Activated T-cell treated with anti-CD3 and anti-CD28 coated beads for 1 hour (primary cell): ENCODE measurements at regions not wholly inside any gene's neighbourhood (a gene's known extent, or its start where the extent isn't known, plus 50 kb on each side); places are given as distances from the start of the nearest gene placed in this dataset.
"Not testable (repeated sequence)": the region's sequence is repeated elsewhere in the genome, so short reads cannot be mapped to it uniquely, and the experiment has no call there.

Source experiments
- DNase-seq: peaks from one replicate; pipeline ENCODE4 v3.0.0-alpha.2; 2020; ENCODE audit warnings: low read depth

DNA sequence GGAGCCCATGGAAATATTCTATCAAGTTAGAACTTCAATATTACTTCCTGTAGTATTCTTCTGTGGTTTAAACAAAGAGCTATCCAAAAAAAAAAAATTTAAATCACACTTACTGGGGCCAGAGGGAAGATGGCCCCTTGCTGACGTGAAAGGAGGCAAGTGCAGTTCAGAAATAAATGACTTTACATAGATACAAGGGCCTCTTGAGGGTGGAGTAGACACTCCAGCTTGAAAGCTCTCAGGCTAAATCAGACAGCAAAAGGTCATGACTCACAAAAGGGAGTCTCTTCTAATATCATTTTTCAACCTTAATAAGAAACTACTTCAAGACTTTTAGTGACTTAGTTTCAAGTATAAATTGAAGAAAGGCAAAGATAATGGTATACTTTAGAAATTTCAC is 1160.3 kb downstream of the FAM181B start:
- DNase-seq = no peak

DNA sequence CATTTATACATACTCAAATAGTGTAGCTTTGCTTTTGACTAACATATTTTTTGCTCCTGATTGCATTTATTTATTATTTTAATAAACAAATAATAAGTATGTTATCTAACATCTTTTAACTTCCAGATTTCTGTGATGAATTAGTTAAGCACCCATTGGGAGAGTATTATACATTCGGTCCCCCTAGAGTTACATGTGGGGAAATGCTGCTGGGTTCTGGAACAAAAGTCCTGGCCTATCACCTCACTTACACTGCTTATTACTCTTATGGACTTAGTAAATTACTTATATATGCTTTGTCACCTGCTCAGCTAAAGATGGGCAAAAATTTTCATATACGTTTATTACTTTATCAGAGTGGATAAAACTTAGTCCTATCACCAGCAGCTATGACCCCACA is 1163.0 kb downstream of the FAM181B start:
- DNase-seq = no peak

DNA sequence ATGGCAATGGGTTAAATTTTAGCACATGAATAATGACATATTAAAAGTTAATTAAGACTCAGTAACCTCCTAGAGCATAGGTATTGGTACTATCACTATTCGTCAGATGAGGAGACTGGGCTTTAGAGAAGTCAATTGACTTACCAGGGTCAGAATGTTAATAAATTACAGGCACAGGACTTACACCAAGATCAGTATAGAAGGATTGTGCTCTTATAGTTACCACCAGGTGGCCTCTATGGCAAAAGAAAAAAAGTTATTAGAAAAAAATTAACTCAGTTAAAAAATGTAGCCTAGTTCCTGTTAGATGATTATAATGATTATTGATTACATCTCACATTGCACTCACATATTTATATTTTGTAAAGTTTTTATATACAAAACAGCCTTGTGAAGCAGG is 1163.7 kb downstream of the FAM181B start:
- DNase-seq = no peak

DNA sequence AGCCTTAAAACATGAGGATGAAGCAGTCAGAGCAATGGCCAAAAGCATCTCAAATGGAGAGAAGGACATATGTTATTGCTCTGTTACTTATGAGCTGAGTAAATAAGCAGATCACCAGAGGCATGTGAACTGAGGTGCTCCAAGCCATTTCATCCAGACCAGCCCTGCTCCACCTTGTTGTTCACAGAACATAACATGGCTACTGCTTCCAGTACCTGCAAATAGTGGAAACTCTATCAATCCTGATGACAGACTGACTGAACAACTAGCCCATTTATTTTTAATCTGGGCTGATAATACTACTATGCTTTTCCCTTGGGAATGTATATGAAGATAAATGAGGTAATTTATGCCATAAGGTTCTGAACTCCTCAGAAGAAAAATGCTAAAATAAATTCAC is 1164.7 kb downstream of the FAM181B start:
- DNase-seq = no peak

DNA sequence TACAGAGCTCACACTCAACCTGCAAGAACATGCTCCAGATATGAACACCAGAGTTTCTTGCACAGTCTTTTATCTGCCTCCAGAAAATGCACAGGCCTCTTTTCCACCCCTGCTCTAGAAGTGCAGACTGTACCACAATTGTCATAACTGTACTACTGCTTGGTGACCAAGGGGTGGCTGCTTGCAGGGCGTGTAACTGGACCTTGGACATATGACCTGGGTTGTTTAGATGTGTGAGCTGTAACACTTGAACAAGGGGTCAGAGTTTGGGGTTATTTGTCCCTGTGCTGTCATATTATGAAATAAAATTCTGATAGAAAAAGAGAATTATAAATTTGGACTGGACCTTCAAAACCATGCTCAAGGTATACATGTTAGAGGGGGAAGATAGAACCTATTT is 1185.5 kb downstream of the FAM181B start:
- DNase-seq = no peak

DNA sequence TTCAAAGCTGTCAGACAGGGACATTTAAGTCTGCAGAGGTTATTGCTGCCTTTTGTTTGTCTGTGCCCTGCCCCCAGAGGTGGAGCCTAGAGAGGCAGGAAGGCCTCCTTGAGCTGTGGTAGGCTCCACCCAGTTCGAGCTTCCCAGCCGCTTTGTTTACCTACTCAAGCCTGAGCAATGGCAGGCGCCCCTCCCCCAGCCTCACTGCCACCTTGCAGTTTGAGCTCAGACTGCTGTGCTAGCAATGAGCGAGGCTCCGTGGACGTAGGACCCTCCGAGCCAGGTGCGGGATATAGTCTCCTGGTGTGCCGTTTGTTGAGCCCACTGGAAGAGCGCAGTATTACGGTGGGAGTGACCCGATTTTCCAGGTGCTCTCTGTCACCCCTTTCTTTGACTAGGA is 1193.9 kb downstream of the FAM181B start:
- DNase-seq = not testable (repeated sequence)

DNA sequence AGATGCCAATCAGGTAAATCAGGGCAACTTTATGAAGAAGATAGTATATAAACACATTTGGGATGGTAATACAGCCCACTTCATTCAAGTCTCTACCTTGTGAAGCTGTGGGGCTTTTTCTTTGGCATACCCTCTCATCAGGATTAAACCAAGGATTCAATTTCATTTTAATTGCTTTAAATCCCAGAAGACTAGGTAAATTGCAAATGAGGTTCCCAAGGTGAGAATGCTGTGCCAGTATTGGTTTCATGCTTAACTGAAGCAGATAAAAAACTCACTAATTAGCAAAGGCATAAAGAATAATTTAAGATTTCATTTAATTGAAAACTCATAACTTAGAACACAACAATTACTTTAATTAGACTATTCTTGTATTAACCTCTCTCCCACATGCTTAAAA is 1218.1 kb downstream of the FAM181B start:
- DNase-seq = no peak

DNA sequence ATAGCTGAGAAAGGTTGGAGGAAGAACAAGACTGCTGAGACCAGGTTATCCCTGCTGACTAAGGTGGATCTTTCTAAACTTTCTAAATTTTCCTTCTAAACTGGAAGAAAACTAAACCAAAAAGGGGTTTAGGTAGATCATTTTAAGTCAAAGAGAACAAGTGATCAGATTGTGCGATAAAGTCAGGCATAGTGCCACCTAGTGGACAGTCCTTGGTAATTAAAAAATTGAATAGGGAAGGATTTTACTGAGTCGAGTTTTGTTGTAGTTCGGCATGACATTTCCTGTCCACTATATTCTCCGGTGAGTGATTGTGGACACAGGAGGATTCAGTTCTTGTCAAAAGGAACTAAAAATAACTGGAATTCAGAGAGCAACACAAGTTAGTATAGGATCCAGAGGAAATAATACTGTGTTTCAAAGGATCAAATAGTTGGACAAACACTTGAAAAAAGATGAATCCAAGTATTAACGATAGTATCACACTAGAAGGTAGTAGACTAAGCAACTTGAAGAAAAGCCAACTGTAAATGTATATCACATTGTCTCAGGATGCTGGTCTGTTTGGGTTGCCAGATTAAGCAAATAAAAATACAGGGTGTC is 1236.4 kb downstream of the FAM181B start:
- DNase-seq = no peak

DNA sequence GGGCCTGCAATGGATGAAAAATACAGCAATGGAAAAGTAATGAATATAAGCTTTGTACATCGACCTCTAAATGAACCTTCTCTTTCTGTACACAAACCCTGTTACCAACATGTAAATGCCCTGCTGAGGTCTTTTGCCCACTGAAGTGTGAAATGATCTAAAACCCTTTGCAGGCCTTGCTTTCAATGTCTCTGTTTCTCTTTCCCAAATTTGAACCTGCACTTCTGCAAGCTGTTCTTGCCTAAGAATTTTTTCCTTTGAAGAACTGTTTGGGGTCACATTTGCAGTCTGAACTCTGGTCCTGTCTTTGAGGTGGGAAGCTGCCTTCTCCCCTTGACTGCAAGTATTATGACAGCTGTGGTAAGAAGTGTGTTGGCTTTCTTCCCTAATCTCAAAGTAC is 1237.1 kb downstream of the FAM181B start:
- no peak for DNase-seq

DNA sequence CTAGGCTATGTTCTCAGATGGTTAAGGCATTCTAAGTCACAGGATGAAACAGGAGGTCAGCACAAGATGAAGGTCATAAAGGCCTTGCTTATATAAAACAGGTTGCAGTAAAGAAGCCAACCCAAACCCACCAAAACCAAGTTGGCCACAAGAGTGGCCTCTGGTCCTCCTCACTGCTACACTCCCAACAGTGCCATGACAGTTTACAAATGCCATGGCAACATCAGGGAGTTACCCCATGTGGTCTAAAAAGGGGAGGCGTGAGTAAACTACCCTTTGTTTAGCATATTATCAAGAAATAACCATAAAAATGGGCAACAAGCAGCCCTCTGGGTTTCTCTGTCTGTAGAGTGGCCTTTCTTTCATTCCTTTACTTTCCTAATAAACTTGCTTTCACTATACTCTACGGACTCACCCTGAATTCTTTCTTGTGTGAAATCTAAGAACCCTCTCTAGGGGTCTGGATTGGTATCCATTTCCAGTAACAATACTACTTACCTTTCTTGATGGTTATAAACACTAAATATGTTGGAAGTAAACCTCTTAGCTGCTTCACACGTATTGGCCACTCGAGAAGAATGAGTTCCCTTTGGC is 1237.9 kb downstream of the FAM181B start:
- DNase-seq = no peak

DNA sequence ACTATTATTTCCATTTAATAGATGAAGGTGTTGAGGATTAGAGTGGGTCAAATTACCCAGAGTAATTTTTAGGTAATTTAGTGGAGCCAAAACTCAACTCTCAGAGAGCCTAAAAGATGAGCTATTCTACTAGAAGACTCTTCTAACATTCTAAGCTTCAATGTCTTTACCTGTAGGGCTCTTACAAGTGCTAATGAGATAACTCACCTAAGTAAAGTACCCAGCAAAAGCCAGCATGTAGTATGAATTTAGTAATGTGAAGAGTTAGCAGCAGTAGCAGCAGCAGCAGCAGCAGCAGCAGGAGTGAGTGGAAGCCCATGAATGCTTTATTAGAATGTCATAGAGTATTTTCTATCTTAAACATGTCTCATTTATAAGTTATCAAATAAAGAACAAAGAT is 1239.2 kb downstream of the FAM181B start:
- DNase-seq = no peak

DNA sequence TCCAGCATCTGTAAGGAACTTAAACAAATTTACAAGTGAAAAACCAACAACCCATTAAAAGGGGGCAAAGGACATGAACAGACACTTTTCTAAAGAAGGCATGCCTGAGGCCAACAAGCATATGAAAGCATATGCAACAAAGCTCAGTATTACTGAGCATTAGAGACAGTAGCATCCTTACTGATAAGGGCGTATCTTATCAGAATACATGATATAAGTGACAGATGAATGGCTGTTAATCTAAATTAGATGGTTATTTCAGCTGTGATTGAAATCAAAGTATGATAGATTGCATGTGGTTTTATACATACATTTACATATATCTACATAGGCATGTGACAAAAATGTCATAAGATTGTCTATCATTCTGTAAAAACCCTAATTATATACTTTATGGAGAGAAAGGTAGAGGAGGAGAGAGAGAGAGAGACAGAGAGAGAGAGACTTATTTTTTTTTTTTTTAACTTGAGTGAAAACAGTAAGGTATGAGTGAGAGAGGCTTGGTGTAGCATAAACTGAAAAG is 1240.7 kb downstream of the FAM181B start:
- DNase-seq = no peak

DNA sequence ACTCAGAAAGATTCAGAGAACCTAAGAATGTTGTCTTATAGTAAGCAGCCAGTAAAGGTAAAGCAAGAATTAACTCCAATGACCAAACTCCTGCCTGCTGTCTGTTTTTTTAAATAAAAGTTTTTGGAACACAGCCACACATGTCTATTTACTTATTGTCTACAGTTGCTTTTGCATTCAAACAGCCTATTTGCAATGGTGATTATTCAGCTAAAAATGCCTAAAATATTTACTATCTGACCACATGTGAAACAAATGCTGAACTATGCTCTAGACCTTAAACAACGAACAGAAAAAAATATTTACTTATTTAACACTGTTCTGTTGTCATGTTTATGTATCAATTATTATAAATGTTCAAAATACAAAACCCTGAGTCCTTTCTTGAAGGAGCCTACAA is 1246.6 kb downstream of the FAM181B start:
- no peak for DNase-seq

DNA sequence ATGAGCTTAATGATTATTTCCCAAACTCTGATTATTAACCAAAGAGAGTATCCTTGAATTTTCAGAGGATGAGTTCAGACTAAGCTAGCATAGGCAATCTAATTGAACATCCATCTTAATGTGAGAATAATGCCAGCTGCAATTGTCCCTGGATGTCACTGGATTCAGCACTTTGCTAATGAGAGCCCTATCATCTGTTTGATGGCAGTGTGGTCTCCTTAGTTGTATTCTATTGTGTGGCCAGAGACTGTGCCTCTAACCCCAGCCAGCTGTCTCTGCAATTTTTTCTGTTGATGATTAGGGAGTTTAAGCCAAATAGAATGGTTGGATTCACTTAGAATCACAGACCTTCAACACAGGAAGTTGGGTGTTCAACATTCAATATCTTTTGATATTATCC is 1249.5 kb downstream of the FAM181B start:
- DNase-seq = no peak

DNA sequence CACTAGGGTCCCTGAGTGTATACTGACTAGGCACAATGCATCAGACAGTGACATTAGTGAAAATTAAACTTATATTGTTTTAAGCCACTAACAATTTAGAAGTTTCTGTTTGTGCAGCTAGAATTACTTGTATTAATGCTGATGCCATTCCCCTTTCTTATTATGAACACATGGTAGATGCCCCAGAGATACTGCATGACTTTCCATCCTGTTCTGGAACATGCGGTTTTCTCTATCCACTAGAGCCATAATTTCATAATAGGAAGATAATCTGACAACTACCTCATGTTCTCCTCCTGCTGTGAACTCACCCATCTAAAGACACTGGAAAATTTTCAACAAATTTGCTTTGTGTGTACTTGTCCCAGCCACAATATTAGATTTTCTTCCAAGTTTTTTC is 1256.4 kb downstream of the FAM181B start:
- DNase-seq = no peak

DNA sequence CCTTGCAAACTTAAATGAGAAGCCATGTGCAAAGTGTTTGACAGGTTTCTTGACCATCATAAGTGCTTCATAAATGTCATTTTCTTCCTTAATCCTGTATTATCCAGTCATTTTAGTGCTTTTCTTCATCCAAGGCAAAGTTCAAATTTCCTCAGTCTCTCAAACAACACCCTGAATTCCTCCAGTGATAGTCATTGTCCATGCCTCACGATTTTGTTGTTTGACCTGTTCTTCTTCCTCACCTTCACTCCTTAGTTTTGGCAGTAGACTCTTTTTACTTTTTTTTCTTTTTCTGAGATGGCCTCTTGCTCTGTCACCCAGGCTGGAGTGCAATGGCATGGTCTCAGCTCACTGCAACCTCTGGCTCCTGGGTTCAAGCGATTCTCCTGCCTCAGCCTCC is 1257.3 kb downstream of the FAM181B start:
- no peak for DNase-seq

DNA sequence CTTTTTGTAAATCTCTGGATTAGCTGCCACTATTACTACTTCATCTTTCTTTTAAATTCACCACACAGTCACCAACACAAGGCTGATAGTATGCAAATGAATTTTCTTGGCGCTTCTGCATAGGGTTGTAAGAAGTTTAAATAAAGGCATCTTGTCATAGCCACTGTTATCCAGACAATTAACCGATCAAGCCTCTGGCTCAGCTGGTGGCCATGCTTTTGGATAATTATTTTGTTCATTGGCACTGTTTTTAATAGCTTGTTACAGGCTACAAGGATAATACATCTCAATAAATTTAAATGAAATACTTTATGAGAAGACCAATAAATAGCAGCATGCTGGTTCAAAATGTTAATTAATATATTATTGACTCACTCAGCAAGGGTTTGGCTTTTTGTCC is 1261.0 kb downstream of the FAM181B start:
- DNase-seq = no peak

DNA sequence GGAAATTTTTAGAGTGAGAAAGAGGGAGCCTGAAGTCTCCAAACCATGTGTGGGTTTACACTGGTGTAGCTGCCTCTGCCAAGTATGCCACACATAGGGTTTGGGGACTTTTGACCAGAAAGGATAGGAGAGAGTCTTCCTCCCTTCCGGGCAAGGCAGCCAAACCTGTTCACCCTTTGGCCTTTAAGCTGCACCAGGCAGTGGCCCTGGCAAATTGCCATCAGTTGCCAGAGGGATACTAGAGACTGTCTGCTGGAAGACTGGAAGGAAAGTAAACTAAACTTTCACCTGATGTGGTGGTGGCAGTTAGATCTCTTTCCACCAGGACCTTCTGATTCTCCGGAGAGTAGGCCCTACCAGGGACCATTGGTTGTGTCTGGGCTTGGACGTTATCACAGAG is 1263.2 kb downstream of the FAM181B start:
- no peak for DNase-seq

DNA sequence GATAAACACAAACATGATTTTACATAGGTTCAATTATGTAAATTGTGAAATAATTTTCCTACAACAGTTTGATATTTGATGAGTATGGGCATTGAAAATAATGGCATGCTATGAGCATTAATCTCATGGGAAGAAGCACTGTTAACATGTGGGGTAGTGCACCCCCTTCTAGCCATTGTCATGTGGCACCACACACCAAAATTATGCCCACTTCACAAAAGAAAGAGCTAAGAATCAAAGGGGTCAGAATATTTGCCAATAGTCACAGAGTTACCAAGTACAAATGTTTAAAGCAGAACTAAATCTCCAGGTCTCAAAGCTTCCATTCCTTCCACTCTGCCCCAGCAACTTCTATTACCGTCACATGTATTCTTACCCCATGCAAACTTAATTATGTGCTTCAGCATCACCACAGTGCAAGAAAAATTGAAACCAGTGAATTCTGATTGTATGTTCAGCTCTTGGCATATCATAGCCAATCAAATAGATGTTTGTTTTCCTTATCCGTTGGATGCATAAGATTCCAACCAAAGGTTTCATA is 1273.8 kb downstream of the FAM181B start:
- DNase-seq = no peak

DNA sequence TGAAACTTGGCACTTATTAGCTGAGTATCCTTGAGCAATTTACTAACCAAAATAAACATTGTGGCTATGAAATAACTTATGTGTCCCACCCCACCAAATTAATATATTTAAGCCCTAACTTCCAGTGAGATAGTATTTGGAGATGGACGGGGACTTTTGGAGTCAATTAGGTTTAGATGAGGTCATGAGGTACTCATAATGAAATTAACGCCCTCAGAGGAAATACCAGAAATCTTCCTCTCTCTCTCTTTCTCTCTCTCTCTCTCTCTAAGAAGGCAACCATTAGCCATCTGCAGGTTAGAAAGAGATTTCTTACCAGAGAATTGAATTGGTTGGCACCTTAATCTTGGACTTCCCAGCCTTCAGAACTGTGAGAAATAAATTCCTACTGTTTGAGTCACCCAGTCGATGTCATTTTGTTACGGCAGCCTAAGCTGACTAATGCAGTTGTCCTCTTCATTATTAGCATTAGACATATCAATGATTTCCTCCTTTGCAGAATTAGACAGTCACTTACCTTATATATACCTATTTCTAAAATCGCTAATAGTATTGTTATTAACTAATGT is 1284.0 kb downstream of the FAM181B start:
- DNase-seq = no peak

DNA sequence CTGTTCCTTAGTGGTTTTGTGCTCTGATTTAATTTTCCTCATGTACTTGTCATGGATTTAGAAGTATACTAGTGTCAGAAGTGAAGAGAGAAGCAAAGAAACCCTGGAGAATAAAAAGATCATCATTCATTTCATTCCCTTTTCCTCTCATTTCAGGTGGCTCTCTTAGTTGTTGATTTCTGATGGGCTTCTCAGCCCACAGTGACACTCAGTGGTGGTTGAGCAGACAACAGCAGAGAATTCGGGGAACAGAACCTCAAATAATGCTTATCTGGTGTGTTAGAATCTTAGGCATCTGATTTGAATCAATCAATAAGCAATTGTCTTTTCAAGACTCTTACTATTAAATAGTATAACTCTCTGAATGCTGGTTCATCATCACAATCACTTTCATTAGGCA is 1289.4 kb downstream of the FAM181B start:
- no peak for DNase-seq

DNA sequence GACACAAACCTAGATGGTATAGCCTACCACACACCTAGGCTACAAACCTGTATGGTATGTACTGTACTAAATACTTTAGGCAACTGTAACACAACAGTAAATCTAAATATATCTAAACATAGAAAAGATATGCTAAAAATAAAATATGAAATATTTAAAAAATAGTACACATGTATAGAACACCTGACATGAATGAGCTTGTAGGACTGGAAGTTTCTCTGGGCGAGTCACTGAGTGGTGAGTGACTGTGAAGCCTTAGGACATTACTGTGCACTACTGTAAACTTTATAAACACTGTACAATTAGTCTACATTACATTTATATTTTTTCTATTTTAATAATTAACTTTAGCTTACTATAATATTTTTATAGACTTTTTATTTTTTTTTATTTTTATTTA is 1301.3 kb downstream of the FAM181B start:
- no peak for DNase-seq

DNA sequence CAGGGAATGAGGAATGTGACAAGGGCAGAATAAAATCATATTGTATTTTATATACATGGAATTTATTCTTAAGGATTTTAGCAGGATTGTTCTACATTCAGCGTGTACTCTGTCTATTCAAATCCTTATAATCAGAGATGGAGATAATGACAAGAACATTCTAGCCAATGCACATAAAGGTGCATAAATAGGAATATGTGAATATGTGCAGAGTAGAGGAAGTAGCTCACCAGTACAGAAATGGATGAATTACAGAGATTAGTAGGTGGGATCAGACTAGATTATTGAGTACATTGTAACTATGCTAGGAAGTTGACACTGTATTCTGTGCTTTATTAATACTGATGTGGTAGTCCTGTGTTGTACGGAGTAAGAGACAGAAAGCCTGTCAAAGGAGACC is 1308.8 kb downstream of the FAM181B start:
- DNase-seq = no peak

DNA sequence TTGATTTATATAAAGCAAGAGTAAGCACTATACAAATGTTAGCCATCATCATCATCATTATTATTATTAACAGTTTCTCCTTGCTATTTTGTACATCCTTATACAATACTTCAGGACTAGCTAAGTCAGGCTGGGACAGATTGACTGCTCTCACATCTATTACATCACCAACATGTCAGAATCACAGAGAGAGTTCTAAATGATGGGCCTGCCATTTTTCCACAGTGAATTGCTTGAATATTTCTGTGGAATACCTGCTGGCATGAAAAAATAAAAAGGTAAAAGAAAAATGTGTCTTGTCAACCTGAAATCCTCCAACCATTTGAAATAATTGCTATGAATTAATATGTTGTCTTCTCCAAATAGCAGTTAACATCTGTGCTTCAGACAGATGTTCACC is 1311.3 kb downstream of the FAM181B start:
- no peak for DNase-seq
